WTC11 (cell line): ENCODE measurements at regions not wholly inside any gene's neighbourhood (a gene's known extent, or its start where the extent isn't known, plus 50 kb on each side); places are given as distances from the start of the nearest gene placed in this dataset.

Source experiments
- FOXP1 ChIP-seq: sonication (generic); formaldehyde crosslinking; IDR thresholded peaks from 2 replicates; pipeline ENCODE4 v1.8.0; 2022; ENCODE audit warnings: missing genetic modification reagents, mild to moderate bottlenecking, moderate library complexity, borderline replicate concordance
- NFE2L1 ChIP-seq: sonication (generic); formaldehyde crosslinking; IDR thresholded peaks from 2 replicates; pipeline ENCODE4 v1.8.1; 2023; ENCODE audit warnings: missing genetic modification reagents
- SP1 ChIP-seq: sonication (generic); formaldehyde crosslinking; conservative IDR thresholded peaks from 2 replicates; pipeline ENCODE4 v1.8.1; 2022; ENCODE audit warnings: missing genetic modification reagents
- TEAD1 ChIP-seq: sonication (generic); formaldehyde crosslinking; IDR thresholded peaks from 2 replicates; pipeline ENCODE4 v1.8.0; 2022; ENCODE audit warnings: mild to moderate bottlenecking, missing genetic modification reagents
- ZNF396 ChIP-seq: fragments of 250-450 bp; sonication (Bioruptor Pico); IDR thresholded peaks from 2 replicates; pipeline ENCODE4 v1.8.0; 2021; ENCODE audit warnings: mild to moderate bottlenecking, moderate library complexity, borderline replicate concordance
- ZNF423 ChIP-seq: fragments of 250-450 bp; sonication (Bioruptor Pico); IDR thresholded peaks from 2 replicates; pipeline ENCODE4 v2.1.2; 2022; ENCODE audit warnings: mild to moderate bottlenecking, moderate library complexity
- TF ChIP-seq, protein P1 (sequence below): fragments of 200-600 bp; IDR thresholded peaks from 2 replicates; pipeline ENCODE4 v1.8.0; 2022; ENCODE audit warnings: antibody characterized with exemption
- TF ChIP-seq, protein P2 (sequence below): sonication (generic); formaldehyde crosslinking; IDR thresholded peaks from 2 replicates; pipeline ENCODE4 v1.8.1; 2022; ENCODE audit warnings: low read depth, missing genetic modification reagents, borderline replicate concordance
- TF ChIP-seq, protein P3 (sequence below): sonication (generic); formaldehyde crosslinking; IDR thresholded peaks from 2 replicates; pipeline ENCODE4 v1.8.0; 2023; ENCODE audit warnings: missing genetic modification reagents, mild to moderate bottlenecking, borderline replicate concordance
- TF ChIP-seq, protein P4 (sequence below): sonication (generic); formaldehyde crosslinking; IDR thresholded peaks from 2 replicates; pipeline ENCODE4 v1.8.1; 2022; ENCODE audit warnings: mild to moderate bottlenecking, missing genetic modification reagents, moderate library complexity, borderline replicate concordance

DNA sequence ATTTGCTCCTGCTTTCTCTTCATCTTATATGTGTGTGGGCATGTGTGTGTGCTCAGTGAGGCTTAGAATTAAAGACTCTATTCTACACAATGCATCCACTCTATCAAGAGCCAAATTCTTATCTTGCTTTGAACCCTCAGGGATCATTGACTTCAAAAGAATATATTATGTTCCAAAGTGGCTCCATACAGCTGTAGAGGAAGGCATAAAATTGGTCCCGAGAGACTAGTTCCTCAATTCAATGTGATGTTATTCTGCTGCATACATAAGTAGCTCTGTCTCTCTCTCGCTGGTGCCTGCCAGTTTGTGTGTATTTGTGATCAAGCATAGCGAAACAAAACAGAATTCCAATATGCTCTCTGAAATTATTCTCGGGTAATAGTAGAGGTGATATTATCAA is 997.9 kb upstream of the POT1 start:
- no peak for TF ChIP-seq SP1 (CRISPR knock-in tag)
- no peak for TF ChIP-seq NFE2L1
- TF ChIP-seq, protein P1, sequence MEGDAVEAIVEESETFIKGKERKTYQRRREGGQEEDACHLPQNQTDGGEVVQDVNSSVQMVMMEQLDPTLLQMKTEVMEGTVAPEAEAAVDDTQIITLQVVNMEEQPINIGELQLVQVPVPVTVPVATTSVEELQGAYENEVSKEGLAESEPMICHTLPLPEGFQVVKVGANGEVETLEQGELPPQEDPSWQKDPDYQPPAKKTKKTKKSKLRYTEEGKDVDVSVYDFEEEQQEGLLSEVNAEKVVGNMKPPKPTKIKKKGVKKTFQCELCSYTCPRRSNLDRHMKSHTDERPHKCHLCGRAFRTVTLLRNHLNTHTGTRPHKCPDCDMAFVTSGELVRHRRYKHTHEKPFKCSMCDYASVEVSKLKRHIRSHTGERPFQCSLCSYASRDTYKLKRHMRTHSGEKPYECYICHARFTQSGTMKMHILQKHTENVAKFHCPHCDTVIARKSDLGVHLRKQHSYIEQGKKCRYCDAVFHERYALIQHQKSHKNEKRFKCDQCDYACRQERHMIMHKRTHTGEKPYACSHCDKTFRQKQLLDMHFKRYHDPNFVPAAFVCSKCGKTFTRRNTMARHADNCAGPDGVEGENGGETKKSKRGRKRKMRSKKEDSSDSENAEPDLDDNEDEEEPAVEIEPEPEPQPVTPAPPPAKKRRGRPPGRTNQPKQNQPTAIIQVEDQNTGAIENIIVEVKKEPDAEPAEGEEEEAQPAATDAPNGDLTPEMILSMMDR, result no peak
- TF ChIP-seq, protein P2, sequence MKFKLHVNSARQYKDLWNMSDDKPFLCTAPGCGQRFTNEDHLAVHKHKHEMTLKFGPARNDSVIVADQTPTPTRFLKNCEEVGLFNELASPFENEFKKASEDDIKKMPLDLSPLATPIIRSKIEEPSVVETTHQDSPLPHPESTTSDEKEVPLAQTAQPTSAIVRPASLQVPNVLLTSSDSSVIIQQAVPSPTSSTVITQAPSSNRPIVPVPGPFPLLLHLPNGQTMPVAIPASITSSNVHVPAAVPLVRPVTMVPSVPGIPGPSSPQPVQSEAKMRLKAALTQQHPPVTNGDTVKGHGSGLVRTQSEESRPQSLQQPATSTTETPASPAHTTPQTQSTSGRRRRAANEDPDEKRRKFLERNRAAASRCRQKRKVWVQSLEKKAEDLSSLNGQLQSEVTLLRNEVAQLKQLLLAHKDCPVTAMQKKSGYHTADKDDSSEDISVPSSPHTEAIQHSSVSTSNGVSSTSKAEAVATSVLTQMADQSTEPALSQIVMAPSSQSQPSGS (CRISPR knock-in tag), result no peak
- TF ChIP-seq, protein P3, sequence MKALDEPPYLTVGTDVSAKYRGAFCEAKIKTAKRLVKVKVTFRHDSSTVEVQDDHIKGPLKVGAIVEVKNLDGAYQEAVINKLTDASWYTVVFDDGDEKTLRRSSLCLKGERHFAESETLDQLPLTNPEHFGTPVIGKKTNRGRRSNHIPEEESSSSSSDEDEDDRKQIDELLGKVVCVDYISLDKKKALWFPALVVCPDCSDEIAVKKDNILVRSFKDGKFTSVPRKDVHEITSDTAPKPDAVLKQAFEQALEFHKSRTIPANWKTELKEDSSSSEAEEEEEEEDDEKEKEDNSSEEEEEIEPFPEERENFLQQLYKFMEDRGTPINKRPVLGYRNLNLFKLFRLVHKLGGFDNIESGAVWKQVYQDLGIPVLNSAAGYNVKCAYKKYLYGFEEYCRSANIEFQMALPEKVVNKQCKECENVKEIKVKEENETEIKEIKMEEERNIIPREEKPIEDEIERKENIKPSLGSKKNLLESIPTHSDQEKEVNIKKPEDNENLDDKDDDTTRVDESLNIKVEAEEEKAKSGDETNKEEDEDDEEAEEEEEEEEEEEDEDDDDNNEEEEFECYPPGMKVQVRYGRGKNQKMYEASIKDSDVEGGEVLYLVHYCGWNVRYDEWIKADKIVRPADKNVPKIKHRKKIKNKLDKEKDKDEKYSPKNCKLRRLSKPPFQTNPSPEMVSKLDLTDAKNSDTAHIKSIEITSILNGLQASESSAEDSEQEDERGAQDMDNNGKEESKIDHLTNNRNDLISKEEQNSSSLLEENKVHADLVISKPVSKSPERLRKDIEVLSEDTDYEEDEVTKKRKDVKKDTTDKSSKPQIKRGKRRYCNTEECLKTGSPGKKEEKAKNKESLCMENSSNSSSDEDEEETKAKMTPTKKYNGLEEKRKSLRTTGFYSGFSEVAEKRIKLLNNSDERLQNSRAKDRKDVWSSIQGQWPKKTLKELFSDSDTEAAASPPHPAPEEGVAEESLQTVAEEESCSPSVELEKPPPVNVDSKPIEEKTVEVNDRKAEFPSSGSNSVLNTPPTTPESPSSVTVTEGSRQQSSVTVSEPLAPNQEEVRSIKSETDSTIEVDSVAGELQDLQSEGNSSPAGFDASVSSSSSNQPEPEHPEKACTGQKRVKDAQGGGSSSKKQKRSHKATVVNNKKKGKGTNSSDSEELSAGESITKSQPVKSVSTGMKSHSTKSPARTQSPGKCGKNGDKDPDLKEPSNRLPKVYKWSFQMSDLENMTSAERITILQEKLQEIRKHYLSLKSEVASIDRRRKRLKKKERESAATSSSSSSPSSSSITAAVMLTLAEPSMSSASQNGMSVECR (CRISPR knock-in tag), result no peak
- TF ChIP-seq TEAD1 (CRISPR knock-in tag), result no peak
- TF ChIP-seq ZNF423 (CRISPR knock-in tag), result no peak
- TF ChIP-seq, protein P4, sequence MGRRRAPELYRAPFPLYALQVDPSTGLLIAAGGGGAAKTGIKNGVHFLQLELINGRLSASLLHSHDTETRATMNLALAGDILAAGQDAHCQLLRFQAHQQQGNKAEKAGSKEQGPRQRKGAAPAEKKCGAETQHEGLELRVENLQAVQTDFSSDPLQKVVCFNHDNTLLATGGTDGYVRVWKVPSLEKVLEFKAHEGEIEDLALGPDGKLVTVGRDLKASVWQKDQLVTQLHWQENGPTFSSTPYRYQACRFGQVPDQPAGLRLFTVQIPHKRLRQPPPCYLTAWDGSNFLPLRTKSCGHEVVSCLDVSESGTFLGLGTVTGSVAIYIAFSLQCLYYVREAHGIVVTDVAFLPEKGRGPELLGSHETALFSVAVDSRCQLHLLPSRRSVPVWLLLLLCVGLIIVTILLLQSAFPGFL (CRISPR knock-in tag), result no peak
- TF ChIP-seq FOXP1 (CRISPR knock-in tag), result no peak
- no peak for TF ChIP-seq ZNF396 (CRISPR knock-in tag)
